OCI-LY1 (cell line): ENCODE measurements at regions not wholly inside any gene's neighbourhood (a gene's known extent, or its start where the extent isn't known, plus 50 kb on each side); places are given as distances from the start of the nearest gene placed in this dataset.

Source experiments
- H2AFZ ChIP-seq: fragments of 200-600 bp; sonication (generic), shearing (Covaris generic); 2 replicates; pipeline ENCODE4 v1.6.0; 2014; ENCODE audit warnings: antibody characterized with exemption, mild to moderate bottlenecking, low read length
- H3F3A ChIP-seq: fragments of 200-600 bp; sonication (generic), shearing (Covaris generic); 2 replicates; pipeline ENCODE4 v1.6.0; 2014; ENCODE audit warnings: mild to moderate bottlenecking, antibody characterized with exemption, low read length, moderate library complexity; ENCODE audit not compliant: insufficient read depth
- H3K27ac ChIP-seq: fragments of 200-600 bp; sonication (generic); 2 replicates; pipeline ENCODE4 v1.5.1; 2014; ENCODE audit warnings: low read length, mixed run types, mild to moderate bottlenecking, low read depth; ENCODE audit not compliant: poor library complexity, severe bottlenecking
- H3K27me3 ChIP-seq: fragments of 200-600 bp; sonication (generic); 2 replicates; pipeline ENCODE4 v1.6.0; 2014; ENCODE audit warnings: antibody characterized with exemption, mild to moderate bottlenecking, low read length, moderate library complexity; ENCODE audit not compliant: insufficient read depth
- H3K36me3 ChIP-seq: fragments of 200-600 bp; sonication (generic); 2 replicates; pipeline ENCODE4 v1.6.1; 2014; ENCODE audit warnings: mild to moderate bottlenecking, antibody characterized with exemption, low read length, moderate library complexity, mixed read lengths; ENCODE audit not compliant: insufficient read depth
- H3K4me1 ChIP-seq: fragments of 200-600 bp; sonication (generic); 2 replicates; pipeline ENCODE4 v1.5.1; 2014; ENCODE audit warnings: mild to moderate bottlenecking, low read length, moderate library complexity; ENCODE audit not compliant: insufficient read depth, severe bottlenecking
- H3K4me2 ChIP-seq: fragments of 200-600 bp; sonication (generic), shearing (Covaris generic); 2 replicates; pipeline ENCODE4 v1.6.1; 2014; ENCODE audit warnings: low read length
- H3K4me3 ChIP-seq: fragments of 200-600 bp; sonication (generic); 2 replicates; pipeline ENCODE4 v1.5.1; 2014; ENCODE audit warnings: low read length, low read depth, mild to moderate bottlenecking, mixed read lengths; ENCODE audit not compliant: poor library complexity, severe bottlenecking
- H3K79me2 ChIP-seq: fragments of 200-600 bp; shearing (Covaris generic); 2 replicates; pipeline ENCODE4 v1.6.1; 2016; ENCODE audit warnings: mixed run types, low read length, mixed read lengths; ENCODE audit not compliant: insufficient read depth
- H3K9ac ChIP-seq: fragments of 200-600 bp; sonication (generic), shearing (Covaris generic); 2 replicates; pipeline ENCODE4 v1.6.1; 2014; ENCODE audit warnings: mild to moderate bottlenecking, low read length, mixed read lengths
- H3K9me2 ChIP-seq: fragments of 200-600 bp; sonication (generic), shearing (Covaris generic); 2 replicates; pipeline ENCODE4 v1.6.1; 2014; ENCODE audit warnings: low read depth, mild to moderate bottlenecking, low read length, mixed read lengths
- H3K9me3 ChIP-seq: fragments of 200-600 bp; shearing (Covaris generic); 2 replicates; pipeline ENCODE4 v1.6.1; 2014; ENCODE audit warnings: low read length, mixed read lengths
- H4K20me1 ChIP-seq: fragments of 200-600 bp; sonication (generic), shearing (Covaris generic); 2 replicates; pipeline ENCODE4 v1.6.0; 2016; ENCODE audit warnings: mild to moderate bottlenecking, low read length; ENCODE audit not compliant: insufficient read depth
- CTCF ChIP-seq: fragments of 200-600 bp; sonication (generic), shearing (Covaris generic); IDR thresholded peaks from 2 replicates; pipeline ENCODE4 v1.5.1; 2017; ENCODE audit warnings: mild to moderate bottlenecking, antibody characterized with exemption, low read length, moderate library complexity, mixed read lengths
- EZH2 ChIP-seq: fragments of 200-600 bp; sonication (generic), shearing (Covaris generic); IDR thresholded peaks from 2 replicates; pipeline ENCODE4 v1.8.0; 2017; ENCODE audit warnings: borderline replicate concordance, mixed run types, mild to moderate bottlenecking, antibody characterized with exemption, low read length, moderate library complexity, mixed read lengths

- H3K27ac ChIP-seq: no peak overlapping the region
- TF ChIP-seq CTCF (no peak), EZH2 (no peak)
- no peak overlapping the region for H3K4me3 ChIP-seq
- no peaks in the 10 kb centered on the region for H3F3A ChIP-seq
- H3K36me3 ChIP-seq: no peaks in the 10 kb centered on the region
- H3K79me2 ChIP-seq: no peaks in the 10 kb centered on the region
- H4K20me1 ChIP-seq: no peaks in the 10 kb centered on the region
- H3K9me3 ChIP-seq: no peaks in the 10 kb centered on the region
- no peaks in the 10 kb centered on the region for H3K4me1 ChIP-seq
- H3K9ac ChIP-seq: no peak overlapping the region
- H3K4me2 ChIP-seq: no peak overlapping the region
- H3K9me2 ChIP-seq: no peaks in the 10 kb centered on the region
- no peaks in the 10 kb centered on the region for H3K27me3 ChIP-seq
- no peak overlapping the region for H2AFZ ChIP-seq
Observed at GRCh38 chr16:55107851-55108250, 177.2 kb downstream of the IRX5 start.

GRCh38 chr16:55113210-55113609 is 182.5 kb downstream of the IRX5 start:
- H3K9ac ChIP-seq: no peak overlapping the region

GRCh38 chr16:55115506-55115905 is 184.8 kb downstream of the IRX5 start:
- H3K4me1 ChIP-seq: no peaks in the 10 kb centered on the region
- H3K9me2 ChIP-seq: no peaks in the 10 kb centered on the region

More at GRCh38 chr16:55113210-55113609, 182.5 kb downstream of the IRX5 start:
- H3F3A ChIP-seq: no peaks in the 10 kb centered on the region
- H3K4me1 ChIP-seq: no peaks in the 10 kb centered on the region
- H2AFZ ChIP-seq: no peak overlapping the region
- no peak overlapping the region for H3K4me2 ChIP-seq
- H3K9me2 ChIP-seq: no peaks in the 10 kb centered on the region
- H3K27ac ChIP-seq: no peak overlapping the region
- no peaks in the 10 kb centered on the region for H4K20me1 ChIP-seq
- H3K9me3 ChIP-seq: no peaks in the 10 kb centered on the region
- no peak overlapping the region for H3K4me3 ChIP-seq
- H3K27me3 ChIP-seq: no peaks in the 10 kb centered on the region
- TF ChIP-seq EZH2 (no peak), CTCF (no peak)
- H3K36me3 ChIP-seq: no peaks in the 10 kb centered on the region
- no peaks in the 10 kb centered on the region for H3K79me2 ChIP-seq

More at GRCh38 chr16:55115506-55115905, 184.8 kb downstream of the IRX5 start:
- no peak overlapping the region for H3K9ac ChIP-seq
- H3K4me3 ChIP-seq: no peak overlapping the region
- H3K27ac ChIP-seq: no peak overlapping the region
- no peaks in the 10 kb centered on the region for H3K9me3 ChIP-seq
- H3K27me3 ChIP-seq: no peaks in the 10 kb centered on the region
- H2AFZ ChIP-seq: no peak overlapping the region
- H4K20me1 ChIP-seq: no peaks in the 10 kb centered on the region
- H3K36me3 ChIP-seq: no peaks in the 10 kb centered on the region
- H3F3A ChIP-seq: no peaks in the 10 kb centered on the region
- H3K4me2 ChIP-seq: no peak overlapping the region
- H3K79me2 ChIP-seq: no peaks in the 10 kb centered on the region
- TF ChIP-seq EZH2 (no peak), CTCF (no peak)
